GM12891 (cell line): ENCODE measurements at regions not wholly inside any gene's neighbourhood (a gene's known extent, or its start where the extent isn't known, plus 50 kb on each side); places are given as distances from the start of the nearest gene placed in this dataset.

ENCODE experiments used
- DNase-seq: peaks from one replicate; pipeline ENCODE4 v3.0.0; 2011; ENCODE audit warnings: low spot score; ENCODE audit not compliant: insufficient read length
- FAIRE-seq: peaks from 2 replicates; lab custom pipeline; 2011; peaks lifted over from hg19 to GRCh38; lab: Jason Lieb, UNC
- PAX5 ChIP-seq: IDR thresholded peaks from 2 replicates; pipeline ENCODE4 v1.6.1; 2011; ENCODE audit warnings: low read length, moderate library complexity, mild to moderate bottlenecking; ENCODE audit not compliant: insufficient read depth, severe bottlenecking
- POLR2A ChIP-seq: IDR thresholded peaks from 2 replicates; pipeline ENCODE4 v1.6.1; 2011; ENCODE audit warnings: low read depth, low read length, control low read depth
- POLR2AphosphoS5 ChIP-seq: IDR thresholded peaks from 2 replicates; pipeline ENCODE4 v1.6.1; 2011; ENCODE audit warnings: low read depth, low read length, control low read depth
- POU2F2 ChIP-seq: IDR thresholded peaks from 2 replicates; pipeline ENCODE4 v1.6.1; 2011; ENCODE audit warnings: low read depth, mild to moderate bottlenecking, control low read depth, low read length, moderate library complexity
- SPI1 ChIP-seq: IDR thresholded peaks from 2 replicates; pipeline ENCODE4 v1.6.1; 2011; ENCODE audit warnings: low read depth, low read length, control low read depth
- TAF1 ChIP-seq: IDR thresholded peaks from 2 replicates; pipeline ENCODE4 v1.6.1; 2011; ENCODE audit warnings: low read depth, low read length, control low read depth

DNA sequence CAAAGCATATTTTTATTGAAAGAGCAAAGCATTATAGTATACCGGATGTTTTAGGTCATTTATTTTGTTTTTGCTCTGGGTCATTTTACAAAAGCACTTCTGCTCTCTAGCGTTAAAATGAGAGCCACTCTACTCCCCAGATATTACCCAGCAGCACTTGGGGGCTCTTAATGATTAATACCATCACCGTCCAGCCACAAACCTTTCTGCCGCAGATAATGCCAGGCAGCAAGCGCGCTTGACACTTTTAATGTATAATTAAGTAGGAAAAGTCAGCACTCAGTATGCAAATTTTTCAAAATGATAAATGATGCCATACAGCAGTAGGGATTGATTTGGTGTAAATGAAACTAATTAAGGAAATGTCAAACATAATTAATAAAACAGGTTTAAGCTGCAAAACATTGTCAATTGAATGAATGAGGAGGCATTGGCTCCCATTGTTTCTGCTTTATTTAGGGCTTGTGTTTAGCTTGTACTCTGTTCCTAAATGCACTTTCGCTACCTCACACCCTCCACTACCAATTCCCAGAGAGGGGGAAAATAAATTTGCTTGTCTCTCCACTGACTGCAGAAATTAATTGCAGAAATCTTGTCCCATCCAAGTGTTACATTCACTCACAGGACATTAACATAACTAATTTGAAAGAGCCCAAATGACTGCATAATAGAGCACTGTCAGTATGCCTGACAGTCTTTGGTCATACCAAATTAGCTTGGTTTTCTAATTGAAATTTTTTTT, 358.8 kb upstream of the ARRDC3 start:
- no peak for TF ChIP-seq POLR2AphosphoS5
- TF ChIP-seq SPI1, result no peak
- TF ChIP-seq POU2F2, result no peak
- TF ChIP-seq PAX5, result no peak
- no peak for TF ChIP-seq POLR2A
- TF ChIP-seq TAF1, result no peak
- DNase-seq (no peak), FAIRE-seq (no peak)

- no peak for FAIRE-seq
- no peak for TF ChIP-seq SPI1
- no peak for TF ChIP-seq POU2F2
- TF ChIP-seq POLR2AphosphoS5, result no peak
- TF ChIP-seq POLR2A, result no peak
- no peak for TF ChIP-seq PAX5
- no peak for TF ChIP-seq TAF1
- DNase-seq, result no peak
These were observed 346.9 kb upstream of the ARRDC3 start for GRCh38 chr5:91730026-91730425.

DNA sequence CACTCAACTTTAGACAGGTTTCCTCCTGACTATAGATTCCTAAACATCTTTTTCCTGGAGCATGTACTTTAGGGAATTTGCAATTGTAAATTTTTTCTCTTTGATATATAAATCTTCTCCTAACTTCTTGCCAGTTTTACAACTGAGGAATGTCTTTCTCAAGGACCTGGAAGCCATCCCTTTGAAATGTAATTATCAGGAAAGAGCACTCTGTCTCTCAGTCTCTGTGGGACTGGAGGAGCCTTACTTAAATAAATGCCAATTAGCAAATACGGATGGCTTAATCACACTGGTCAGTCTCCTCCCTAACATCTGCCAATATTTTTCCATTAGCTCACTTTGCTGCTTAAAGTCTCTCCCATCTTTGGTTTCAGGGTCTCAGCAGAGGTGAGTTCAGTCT, 344.3 kb upstream of the ARRDC3 start:
- FAIRE-seq (no peak), DNase-seq (no peak)
- TF ChIP-seq SPI1 (no peak), TAF1 (no peak), POLR2AphosphoS5 (no peak), POLR2A (no peak), POU2F2 (no peak), PAX5 (no peak)

DNA sequence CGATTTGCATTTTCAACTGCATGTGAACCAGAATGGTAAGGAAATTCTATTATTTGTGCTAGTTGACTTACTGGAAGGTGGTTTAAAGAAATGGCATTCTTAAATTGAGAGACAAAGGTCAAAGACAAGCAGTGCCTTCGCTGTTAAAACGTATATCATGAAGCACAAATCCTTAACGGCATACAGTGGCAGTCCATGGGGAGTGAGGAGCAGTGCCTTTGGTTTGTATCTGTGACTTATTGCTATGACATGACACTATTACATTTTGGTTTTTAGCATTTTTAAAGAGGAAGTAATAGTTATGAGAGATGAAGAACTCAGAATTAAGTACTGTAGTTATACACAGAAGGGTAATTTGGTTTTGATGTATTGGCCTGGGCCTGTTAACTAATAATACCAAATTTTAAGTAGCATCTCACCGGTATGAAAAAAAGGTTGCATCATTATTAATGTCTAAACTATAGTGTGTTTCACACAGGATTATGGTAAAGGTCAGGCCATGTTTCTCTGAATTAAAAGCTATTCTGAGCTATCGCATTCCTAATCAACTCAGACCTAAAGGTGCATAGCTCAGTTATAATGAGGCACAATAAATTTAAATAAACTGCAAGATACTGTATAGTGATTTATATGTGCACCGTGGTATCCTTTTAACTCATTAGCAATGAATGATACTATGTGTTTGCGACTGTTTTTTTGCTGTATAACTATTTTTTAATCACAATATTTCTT, 339.8 kb upstream of the ARRDC3 start:
- TF ChIP-seq PAX5 (no peak), TAF1 (no peak), SPI1 (no peak), POLR2A (no peak), POU2F2 (no peak), POLR2AphosphoS5 (no peak)
- no peak for FAIRE-seq
- DNase-seq, result no peak

DNA sequence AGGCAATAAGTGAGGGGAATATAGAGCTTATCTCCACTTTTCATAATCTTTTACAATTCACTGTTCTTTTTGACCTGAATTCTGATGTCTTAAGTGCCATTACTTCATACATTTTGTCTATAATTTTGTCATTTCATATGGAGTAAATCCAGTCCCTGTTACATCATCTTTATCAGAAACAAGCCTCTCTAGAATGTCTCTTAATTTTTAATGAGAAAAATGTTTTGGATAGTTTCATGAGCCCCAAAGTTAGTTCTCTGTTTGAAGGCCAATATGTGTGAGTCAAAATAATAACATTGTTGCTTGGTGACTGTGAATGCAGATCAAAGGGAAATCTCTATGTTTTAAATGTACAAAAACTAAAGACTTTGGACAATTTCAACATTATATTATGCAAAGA, 329.6 kb upstream of the ARRDC3 start:
- no peak for DNase-seq
- no peak for FAIRE-seq
- TF ChIP-seq POLR2AphosphoS5 (no peak), PAX5 (no peak), POLR2A (no peak), TAF1 (no peak), SPI1 (no peak), POU2F2 (no peak)

GRCh38 chr5:91707521-91707841, 324.4 kb upstream of the ARRDC3 start:
- no peak for TF ChIP-seq TAF1
- TF ChIP-seq PAX5, result no peak
- TF ChIP-seq POLR2AphosphoS5, result no peak
- TF ChIP-seq SPI1, result no peak
- TF ChIP-seq POU2F2, result no peak
- TF ChIP-seq POLR2A, result no peak
- DNase-seq (no peak), FAIRE-seq (no peak)

GRCh38 chr5:91706785-91707520, 323.8 kb upstream of the ARRDC3 start:
- FAIRE-seq (no peak), DNase-seq (no peak)
- TF ChIP-seq TAF1, result no peak
- no peak for TF ChIP-seq POU2F2
- no peak for TF ChIP-seq POLR2A
- no peak for TF ChIP-seq POLR2AphosphoS5
- TF ChIP-seq SPI1, result no peak
- no peak for TF ChIP-seq PAX5

DNA sequence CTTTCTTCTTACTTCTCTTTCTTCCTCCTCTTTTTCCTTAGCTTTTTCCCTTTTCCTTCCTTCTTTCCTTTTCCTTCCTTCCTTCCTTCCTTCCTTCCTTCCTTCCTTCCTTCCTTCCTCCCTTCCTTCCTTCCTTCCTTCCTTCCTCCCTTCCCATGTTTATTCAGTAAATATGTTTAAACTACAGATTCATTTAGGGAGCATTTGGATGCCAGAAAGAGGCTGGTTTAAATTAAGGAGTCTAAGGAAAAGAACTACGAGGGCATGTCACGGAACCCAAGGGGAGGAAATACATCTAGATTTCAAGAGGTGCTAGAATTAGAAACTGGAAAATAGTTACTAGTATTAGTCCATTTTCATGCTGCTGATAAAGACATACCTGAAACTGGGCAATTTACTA, 320.0 kb upstream of the ARRDC3 start:
- no peak for TF ChIP-seq SPI1
- no peak for TF ChIP-seq PAX5
- TF ChIP-seq POLR2AphosphoS5, result no peak
- no peak for TF ChIP-seq POU2F2
- TF ChIP-seq TAF1, result no peak
- TF ChIP-seq POLR2A, result no peak
- DNase-seq (no peak), FAIRE-seq (no peak)

DNA sequence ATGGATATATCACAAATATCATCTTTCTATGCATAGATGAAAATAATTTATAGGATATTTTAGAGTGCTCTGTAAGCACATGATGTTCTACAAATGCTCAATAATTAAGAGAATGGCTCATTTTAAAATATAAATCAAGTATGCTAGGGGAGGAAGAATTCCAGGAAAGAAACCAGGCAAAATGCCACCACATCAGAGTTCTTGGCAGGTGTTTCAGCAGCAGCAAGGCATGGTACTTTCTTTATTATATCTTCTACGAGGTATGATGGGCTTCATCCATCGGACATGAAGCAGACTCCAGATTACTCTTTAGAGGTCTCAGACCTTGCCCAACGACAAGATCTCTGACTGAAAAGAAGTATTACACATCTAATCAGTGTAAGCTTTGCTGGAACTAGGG, 316.3 kb upstream of the ARRDC3 start:
- DNase-seq, result no peak
- no peak for FAIRE-seq
- no peak for TF ChIP-seq TAF1
- no peak for TF ChIP-seq SPI1
- no peak for TF ChIP-seq POLR2AphosphoS5
- no peak for TF ChIP-seq POU2F2
- TF ChIP-seq PAX5, result no peak
- no peak for TF ChIP-seq POLR2A

DNA sequence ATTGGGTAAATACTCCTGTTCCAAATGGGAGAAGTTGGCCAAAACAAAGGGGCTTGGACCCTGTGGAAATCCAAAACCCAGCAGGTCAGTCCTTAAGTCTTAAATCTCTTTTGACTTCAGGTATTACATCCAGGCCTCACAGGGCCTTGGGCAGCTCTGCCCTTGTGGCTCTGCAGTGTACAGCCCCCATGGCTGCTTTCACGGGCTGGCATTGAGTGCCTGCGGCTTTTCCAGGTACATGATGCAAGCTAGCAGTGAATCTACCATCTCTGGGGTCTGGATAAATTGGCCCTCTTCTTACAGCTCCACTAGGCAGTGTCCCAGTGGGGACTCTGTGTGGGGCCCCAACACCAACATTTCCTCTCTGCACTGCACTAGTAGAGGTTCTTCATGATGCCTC, 308.5 kb upstream of the ARRDC3 start:
- no peak for TF ChIP-seq POU2F2
- no peak for TF ChIP-seq POLR2AphosphoS5
- no peak for TF ChIP-seq POLR2A
- TF ChIP-seq PAX5, result no peak
- TF ChIP-seq TAF1, result no peak
- no peak for TF ChIP-seq SPI1
- FAIRE-seq (no peak), DNase-seq (no peak)
